Progenitor cell of endocrine pancreas (in vitro differentiated cells): ENCODE measurements at regions not wholly inside any gene's neighbourhood (a gene's known extent, or its start where the extent isn't known, plus 50 kb on each side); places are given as distances from the start of the nearest gene placed in this dataset.

Experiments used
- DNase-seq: peaks from one replicate; pipeline ENCODE4 v3.0.0; 2021; ENCODE audit warnings: low spot score; ENCODE audit not compliant: unreplicated experiment
- H3K27ac Mint-ChIP-seq: 2 replicates; pipeline ENCODE4 v1.8.0; 2021; ENCODE audit warnings: mild to moderate bottlenecking, moderate library complexity, mixed read lengths
- H3K27me3 Mint-ChIP-seq: 2 replicates; pipeline ENCODE4 v1.8.0; 2021; ENCODE audit warnings: mixed read lengths
- H3K36me3 Mint-ChIP-seq: 2 replicates; pipeline ENCODE4 v1.8.0; 2022; ENCODE audit warnings: mixed read lengths; ENCODE audit not compliant: insufficient read depth
- H3K4me1 Mint-ChIP-seq: 2 replicates; pipeline ENCODE4 v1.8.0; 2021; ENCODE audit warnings: low read depth, mixed read lengths
- H3K4me3 Mint-ChIP-seq: 2 replicates; pipeline ENCODE4 v1.8.0; 2021; ENCODE audit warnings: low read depth, mild to moderate bottlenecking, moderate library complexity, mixed read lengths
- H3K9me3 Mint-ChIP-seq: 2 replicates; pipeline ENCODE4 v1.8.0; 2021; ENCODE audit warnings: low read depth, mixed read lengths
- TF ChIP-seq, protein P1 (sequence below): fragments of 200-600 bp; sonication (generic); IDR thresholded peaks from one replicate; pipeline ENCODE4 v1.5.0; 2021; ENCODE audit warnings: antibody characterized with exemption, mild to moderate bottlenecking; ENCODE audit not compliant: unreplicated experiment

DNA sequence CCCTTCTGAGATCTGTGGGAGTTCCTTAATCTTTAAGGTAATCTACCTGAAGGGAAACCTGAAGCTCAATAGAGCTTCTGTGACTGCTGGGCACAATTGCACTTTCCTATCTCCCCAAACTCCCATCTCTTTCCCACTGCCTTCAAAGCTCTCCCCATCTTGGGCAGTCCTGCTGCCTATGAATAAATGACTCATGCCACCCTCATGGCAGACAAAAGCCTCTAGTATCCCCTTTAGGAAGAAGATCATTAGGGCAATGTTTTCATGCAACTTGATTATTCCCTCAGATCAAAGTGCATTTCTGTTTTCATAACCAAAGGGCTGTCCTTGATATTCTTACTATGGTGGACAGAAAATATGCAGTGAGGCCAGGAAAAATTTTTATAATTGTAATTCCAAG, 704.9 kb upstream of the LRRN3 start:
- peaks cover 8% of the 10 kb centered on the region for H3K9me3 Mint-ChIP-seq
- no peaks in the 10 kb centered on the region for H3K27me3 Mint-ChIP-seq
- no peak overlapping the region for H3K27ac Mint-ChIP-seq
- H3K36me3 Mint-ChIP-seq = no peaks in the 10 kb centered on the region
- TF ChIP-seq, protein P1, sequence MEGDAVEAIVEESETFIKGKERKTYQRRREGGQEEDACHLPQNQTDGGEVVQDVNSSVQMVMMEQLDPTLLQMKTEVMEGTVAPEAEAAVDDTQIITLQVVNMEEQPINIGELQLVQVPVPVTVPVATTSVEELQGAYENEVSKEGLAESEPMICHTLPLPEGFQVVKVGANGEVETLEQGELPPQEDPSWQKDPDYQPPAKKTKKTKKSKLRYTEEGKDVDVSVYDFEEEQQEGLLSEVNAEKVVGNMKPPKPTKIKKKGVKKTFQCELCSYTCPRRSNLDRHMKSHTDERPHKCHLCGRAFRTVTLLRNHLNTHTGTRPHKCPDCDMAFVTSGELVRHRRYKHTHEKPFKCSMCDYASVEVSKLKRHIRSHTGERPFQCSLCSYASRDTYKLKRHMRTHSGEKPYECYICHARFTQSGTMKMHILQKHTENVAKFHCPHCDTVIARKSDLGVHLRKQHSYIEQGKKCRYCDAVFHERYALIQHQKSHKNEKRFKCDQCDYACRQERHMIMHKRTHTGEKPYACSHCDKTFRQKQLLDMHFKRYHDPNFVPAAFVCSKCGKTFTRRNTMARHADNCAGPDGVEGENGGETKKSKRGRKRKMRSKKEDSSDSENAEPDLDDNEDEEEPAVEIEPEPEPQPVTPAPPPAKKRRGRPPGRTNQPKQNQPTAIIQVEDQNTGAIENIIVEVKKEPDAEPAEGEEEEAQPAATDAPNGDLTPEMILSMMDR = no peak
- H3K4me3 Mint-ChIP-seq = no peak overlapping the region
- no peak for DNase-seq
- H3K4me1 Mint-ChIP-seq = peaks cover 4% of the 10 kb centered on the region

DNA sequence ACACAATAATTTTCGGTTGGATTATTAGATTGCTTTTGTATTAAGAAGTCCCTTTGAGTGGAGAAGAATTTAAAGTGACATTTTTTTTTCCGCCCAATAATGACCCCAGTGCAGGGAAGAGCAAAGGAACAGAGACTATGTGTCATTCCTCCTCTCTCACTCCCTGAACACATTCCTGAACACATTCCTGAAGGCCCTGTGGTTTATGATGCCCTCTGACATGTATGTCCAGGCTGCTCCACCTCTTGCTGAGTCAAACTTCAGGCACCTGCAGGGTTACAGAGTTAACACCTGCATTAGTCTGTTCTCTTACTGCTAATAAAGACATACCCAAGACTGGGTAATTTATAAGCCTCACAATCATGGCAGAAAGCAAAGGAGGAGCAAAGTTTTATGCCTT, 704.0 kb upstream of the LRRN3 start:
- Mint-ChIP-seq H3K4me1 (peaks cover 4% of the 10 kb centered on the region), H3K27me3 (no peaks in the 10 kb centered on the region), H3K36me3 (no peaks in the 10 kb centered on the region), H3K4me3 (no peak overlapping the region), H3K27ac (no peak overlapping the region), H3K9me3 (peaks cover 8% of the 10 kb centered on the region)
- TF ChIP-seq, protein P1 = no peak
- no peak for DNase-seq

DNA sequence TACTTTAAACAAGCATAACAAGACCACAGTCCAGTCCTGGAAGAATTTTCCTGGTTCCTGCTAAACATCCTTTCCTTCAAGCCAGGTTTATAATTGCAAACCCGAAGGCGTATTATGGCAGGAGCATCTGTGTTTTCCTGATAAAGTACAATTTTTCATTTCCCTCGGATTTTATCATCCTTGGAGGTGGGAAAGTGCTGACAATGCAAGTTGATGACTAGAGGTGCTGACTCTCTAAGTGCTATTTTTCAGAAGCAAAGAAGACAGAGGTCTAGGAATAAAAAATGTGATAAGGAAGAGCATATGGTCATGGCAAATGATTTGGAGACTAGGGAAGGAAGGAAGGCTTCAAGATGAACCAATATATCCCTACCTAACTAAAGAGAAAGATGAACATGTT, 703.2 kb upstream of the LRRN3 start:
- TF ChIP-seq, protein P1 = no peak
- H3K4me1 Mint-ChIP-seq = peaks cover 4% of the 10 kb centered on the region
- H3K36me3 Mint-ChIP-seq = no peaks in the 10 kb centered on the region
- H3K9me3 Mint-ChIP-seq = peaks cover 13% of the 10 kb centered on the region
- no peak overlapping the region for H3K4me3 Mint-ChIP-seq
- no peak overlapping the region for H3K27ac Mint-ChIP-seq
- no peaks in the 10 kb centered on the region for H3K27me3 Mint-ChIP-seq
- no peak for DNase-seq

DNA sequence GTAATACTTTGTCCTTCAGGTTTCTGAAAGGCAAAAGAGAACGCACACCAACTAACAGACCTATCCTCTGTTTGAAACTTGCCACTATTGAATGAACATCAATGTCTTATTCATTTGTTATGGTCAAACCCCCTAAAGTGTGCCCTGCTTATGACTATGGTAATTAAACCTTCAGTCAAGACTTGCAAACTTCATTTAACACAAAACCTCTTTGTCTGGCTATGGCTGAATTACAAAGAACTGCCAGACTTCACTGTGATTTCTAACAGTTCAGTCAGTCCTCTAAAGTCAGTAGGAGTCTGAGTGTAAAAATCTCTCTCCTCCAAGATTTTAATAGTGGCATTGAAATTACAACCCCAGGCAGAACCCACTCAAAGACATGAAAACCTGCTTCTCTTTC, 702.5 kb upstream of the LRRN3 start:
- TF ChIP-seq, protein P1 = no peak
- H3K9me3 Mint-ChIP-seq = peaks cover 9% of the 10 kb centered on the region
- no peaks in the 10 kb centered on the region for H3K27me3 Mint-ChIP-seq
- H3K27ac Mint-ChIP-seq = no peak overlapping the region
- no peak for DNase-seq
- no peak overlapping the region for H3K4me3 Mint-ChIP-seq
- H3K4me1 Mint-ChIP-seq = peaks cover 4% of the 10 kb centered on the region
- H3K36me3 Mint-ChIP-seq = no peaks in the 10 kb centered on the region

DNA sequence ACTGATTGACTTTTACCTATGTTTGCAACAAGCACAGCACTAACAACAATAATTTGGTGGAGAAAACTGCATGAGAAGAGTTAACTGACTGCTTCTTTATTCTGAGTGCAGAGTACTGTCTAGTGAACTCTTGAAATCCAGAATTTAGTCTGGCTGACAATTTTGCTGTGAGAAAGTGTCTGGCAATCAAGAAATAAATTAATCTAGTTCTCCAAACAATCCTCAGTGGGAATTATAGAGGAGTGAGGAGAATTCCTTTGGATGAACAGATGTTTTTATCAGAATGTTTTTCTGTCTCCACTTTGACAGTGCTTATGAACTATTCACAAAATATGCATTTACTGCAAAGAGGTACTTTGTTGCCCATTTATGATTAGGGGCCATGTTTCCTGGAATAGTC, 694.9 kb upstream of the LRRN3 start:
- Mint-ChIP-seq H3K9me3 (peaks cover 6% of the 10 kb centered on the region), H3K4me3 (no peak overlapping the region), H3K36me3 (no peaks in the 10 kb centered on the region), H3K27ac (no peak overlapping the region), H3K27me3 (no peaks in the 10 kb centered on the region), H3K4me1 (peaks cover 12% of the 10 kb centered on the region)
- TF ChIP-seq, protein P1 = no peak
- no peak for DNase-seq
